HG02870 (cell line): ENCODE measurements at regions not wholly inside any gene's neighbourhood (a gene's known extent, or its start where the extent isn't known, plus 50 kb on each side); places are given as distances from the start of the nearest gene placed in this dataset.
A peak's percentile ranks its signal among the peaks of the same experiment; 100 is the strongest.

Source experiments
- ATAC-seq: cut with Tn5 transposase; IDR thresholded peaks from one replicate; pipeline ENCODE4 v1.9.1; 2021; ENCODE audit warnings: mild to moderate bottlenecking, moderate library complexity; ENCODE audit not compliant: unreplicated experiment

DNA sequence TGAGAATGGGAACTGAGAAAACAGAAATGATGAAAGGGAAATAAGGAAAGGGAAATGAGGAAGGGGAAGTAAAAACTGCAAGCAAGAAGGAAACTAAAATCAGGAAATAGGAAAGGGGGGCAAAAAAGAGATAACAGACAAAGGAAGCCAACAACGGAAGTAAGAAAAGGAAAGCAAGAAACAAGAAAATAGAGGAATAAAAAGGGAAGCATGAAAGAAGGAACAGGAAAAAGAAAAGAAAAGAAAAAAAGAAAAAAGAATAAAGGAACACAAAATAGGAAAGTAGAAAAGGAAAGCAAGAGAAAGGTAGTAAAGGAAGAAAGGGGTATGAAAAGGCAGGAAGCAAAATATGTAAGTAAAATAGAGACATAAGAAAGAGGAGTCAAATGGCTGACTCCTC is 241.2 kb upstream of the NCKAP5 start:
- no peak for ATAC-seq

DNA sequence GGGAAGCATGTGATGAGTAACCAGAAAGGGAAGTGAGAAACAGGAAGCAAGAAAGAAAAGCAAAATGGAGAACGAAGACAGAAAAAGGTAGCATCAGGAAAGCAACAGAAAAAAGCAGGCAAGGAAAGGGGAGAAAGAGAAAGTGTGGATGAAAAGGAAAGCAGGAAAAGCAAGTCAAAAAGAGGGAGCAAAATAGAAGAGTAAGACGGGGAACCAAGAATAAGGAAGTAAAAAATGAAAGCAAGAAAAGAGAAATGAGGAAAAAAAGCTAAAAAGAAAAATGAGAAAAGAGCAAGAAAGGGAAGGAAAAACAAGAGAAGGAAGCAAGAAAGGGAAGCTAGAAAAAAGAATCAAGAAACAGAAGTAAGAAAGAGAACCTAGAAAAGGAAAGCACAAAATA is 242.3 kb upstream of the NCKAP5 start:
- ATAC-seq: no peak

DNA sequence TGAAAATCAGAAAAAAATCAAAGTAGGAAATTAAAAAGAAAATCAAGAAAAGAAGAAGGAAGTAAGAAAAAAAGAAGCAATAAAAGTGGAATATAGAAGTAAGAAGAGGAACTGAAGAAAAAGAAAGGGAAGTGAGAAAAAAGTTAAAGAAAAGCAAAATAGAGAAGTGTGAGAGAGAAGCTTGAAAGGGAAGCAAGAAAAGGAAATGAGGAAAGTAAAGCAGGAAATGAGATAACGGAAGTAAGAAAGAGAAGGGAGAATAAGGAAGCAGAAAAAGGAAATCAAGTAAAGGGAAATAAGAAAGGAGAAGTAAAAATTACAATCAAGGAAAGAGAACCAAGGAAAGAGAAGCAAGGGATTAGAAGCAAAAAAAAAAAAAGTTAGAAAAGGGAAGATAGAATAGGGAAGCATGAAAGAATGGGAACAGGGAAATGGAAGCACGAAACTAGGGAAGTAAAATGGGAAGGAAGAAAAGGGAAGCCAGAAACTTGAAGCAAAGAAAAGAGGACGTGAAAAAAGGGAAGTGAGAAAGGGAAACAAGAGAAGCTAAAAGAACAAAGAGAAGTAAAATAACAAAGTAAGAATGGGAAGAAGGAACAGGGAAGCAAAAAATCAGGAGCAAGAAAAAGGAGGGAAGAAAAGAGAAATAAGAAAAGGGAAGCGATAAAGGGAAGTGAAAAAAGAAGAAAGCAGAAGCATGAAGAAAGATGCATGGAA is 243.3 kb upstream of the NCKAP5 start:
- no peak for ATAC-seq

DNA sequence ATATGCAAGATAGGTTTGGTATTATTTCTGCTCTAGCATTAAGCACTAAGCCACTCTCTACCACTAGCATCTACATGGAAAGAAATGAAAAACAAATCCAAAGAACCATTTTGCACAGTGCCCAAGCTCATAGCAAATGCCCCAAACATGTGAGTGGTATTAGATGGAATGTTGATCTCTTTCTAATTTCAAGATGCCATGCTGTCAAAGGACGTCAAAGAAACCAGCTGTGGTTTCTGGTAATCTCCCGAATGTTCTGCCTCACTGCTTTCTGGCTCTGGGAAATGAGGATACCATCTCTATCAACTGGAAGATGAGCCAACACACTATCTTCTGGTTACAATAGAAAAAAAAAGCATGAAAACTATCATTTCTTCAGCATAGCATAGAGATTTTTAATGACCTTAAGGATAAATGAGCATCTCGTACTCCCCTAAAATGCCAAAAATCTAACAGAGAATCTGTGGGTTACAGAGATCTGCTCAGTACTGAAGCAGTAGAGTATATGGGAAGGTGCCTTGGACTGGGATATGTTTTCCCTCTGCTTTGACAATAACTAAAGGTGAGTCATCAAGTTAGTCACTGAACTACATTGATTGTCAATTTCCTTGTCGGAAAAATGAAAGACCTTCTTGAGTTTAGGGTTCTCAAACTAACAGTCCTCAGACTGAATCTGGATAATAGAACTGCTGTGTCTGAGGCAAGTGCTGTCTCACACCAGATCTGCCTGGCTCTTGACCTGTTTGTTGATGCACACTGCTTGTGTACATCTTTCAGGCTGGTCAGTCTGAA is 244.8 kb upstream of the NCKAP5 start:
- ATAC-seq: no peak

DNA sequence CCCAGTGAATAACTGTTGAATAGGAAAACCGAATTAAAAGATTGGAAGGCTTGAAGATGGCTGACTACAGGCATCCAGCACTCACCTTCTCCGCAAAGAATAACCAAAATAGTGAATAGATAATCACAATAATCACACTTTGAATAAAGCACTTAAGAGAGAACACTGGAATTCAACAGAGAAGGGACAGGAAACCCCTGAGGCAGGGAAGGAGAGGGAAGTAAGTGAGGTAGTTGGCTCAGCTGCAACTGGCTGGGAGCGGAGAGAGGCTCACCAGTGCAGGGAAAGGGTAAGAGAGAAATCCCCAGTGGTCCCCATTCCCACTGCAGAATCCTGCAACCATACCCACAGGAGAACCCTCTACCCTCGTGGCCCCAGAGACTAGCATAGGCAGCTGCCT is 246.6 kb upstream of the NCKAP5 start:
- ATAC-seq: no peak

DNA sequence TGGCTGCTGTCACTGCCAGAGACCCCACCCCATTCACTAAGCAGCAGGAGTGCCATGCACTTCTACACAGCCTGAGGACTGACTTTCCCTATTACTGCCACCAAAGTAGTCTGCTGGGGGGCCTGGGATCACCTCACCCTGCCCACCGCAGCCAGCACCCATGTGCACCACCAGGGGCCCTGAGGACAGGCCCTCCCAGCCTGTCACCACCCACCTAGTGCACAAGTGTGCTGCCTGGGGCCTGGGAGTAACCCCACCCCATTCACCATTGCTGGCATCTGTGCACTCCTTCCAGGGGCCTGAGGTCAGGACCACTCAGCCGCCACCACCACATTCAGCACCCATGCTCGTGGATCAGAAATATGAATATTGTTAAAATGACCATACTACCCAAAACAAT is 247.8 kb upstream of the NCKAP5 start:
- ATAC-seq: no peak

DNA sequence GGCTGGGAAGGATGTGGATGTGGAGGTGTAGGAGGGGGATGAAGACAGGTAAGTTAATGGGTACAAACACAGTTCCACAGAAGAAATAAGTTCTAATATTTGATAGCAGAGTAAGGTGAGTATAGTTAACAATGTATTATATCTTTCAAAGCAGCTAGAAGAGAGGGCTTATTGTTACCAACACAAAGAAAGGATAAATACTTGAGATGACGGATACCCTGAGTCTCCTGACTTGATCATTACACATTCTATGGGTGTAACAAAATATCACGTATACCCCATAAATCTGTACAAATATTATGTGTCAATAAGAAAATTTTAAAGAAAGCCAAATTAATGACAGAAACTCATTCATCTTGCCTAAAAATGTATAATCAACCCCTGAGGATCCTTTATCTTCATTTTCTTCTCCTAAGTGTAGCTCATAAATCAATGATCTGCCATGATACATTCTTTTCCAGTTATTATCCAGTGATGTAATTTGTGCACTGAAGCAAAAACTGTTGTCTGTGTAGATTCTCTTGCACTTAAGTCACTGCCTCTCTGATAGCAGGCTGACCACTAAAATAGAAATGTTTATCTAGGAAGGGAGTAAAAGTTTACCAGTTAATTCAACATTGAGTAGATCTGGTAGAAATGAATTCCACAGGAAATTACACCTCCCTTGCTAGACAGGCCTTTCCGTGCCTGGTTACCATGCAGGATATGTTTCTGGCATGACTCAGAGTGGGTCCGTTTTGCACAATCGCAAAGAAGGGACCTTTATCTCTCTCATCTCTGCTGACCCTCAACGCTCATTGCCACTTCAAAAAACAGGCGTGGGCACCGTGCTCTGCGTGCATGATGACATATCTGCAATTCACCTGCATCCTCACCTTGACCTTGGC is 249.7 kb upstream of the NCKAP5 start:
- no peak for ATAC-seq

DNA sequence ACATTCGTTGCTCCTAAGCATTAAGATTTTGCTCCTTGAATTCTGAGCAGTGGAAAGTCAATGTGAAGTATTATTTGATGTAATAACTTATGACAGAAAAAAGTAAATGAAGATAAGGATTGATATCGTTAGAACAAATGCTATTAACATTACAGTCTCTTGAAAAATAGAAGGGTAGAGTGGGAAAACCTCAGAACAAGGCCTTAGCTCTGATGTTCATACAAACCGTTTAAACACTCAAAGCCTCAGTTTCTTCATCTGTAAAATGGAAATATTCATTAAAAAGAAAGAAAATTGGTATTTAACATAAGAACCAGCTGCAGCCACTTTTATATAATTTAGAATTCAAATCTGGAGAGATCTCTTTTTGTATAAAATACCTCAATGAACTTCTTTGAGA is 250.4 kb upstream of the NCKAP5 start:
- ATAC-seq: no peak

DNA sequence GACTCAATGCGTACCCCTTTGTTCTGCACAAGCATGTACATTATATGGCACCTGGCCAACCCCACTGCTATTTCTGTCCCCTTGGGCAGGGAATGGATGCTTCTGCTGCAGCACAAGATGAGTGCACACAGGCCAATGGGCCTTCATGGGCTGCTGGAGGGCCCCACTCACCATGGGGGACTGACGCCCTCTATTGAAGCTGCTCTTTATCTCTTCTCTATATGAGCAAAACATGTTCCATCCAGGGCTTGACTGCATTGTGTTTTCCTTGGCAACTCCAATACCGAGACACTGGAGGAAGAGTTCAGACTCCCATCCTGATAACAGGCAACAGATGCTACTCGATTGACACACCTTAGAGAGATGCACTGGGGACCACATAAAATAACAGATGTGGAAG is 251.6 kb upstream of the NCKAP5 start:
- ATAC-seq: no peak

DNA sequence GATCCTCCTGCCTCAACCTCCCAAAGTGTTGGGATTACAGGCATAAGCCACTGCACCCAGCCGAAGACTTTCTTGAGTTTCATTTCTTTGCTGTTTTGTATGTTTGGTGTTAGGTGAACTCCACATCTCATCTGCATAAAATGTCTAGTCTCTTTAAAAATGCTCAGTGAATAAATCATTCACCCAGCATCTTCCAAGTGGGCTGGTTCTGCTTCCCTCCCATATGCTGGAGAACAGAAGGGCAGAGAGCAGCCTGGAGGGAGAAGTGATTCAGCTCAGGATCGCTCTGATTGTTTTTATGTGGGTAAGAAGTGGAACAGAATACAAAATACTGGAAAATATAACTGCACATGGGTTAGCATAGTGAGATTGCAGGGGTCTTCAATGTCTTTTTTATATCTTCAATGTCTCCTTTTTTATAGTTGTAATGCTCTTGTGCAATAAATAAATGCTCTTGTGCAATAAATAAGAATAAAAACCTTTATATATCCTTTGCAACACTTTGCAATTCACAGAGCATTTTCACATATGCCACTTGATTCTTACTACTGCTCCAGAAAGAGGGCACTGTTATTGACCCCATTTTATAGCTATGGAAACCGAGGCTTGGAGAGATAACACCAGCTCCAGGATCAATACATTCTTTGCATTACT is 253.0 kb upstream of the NCKAP5 start:
- ATAC-seq: no peak

DNA sequence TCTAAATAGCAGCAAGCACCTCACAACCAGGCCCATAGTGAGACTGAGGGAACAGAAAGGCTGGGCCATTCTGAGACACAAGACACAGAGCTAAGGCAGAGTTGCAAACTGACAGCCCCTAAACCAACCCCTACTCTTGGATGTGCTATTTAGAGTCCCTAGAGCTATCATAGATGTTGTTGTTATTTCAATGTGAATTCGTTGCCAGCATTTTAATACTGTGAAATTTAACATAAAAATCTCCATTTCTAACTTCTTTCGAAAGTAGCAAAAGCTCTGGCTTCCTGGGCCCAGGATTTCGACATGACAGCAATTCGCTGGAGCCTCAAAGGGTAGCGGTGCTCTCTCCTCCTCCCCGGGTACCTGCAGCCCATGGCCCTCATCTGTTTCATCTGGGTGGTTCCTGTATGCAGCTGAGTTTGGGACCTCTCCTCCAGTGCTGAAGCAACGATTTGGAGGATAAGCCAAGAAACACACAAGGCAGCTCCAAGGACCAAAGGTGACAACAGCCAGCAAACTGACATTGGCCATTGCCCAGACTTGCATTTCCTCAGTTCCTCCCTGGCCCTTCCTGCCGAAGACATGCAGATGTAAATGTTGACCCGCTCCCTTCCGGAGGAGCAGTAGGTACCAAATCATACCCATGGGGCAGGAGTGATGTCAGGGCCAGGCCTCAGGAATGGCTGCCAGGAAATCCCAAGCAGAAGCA is 254.4 kb upstream of the NCKAP5 start:
- ATAC-seq: no peak

DNA sequence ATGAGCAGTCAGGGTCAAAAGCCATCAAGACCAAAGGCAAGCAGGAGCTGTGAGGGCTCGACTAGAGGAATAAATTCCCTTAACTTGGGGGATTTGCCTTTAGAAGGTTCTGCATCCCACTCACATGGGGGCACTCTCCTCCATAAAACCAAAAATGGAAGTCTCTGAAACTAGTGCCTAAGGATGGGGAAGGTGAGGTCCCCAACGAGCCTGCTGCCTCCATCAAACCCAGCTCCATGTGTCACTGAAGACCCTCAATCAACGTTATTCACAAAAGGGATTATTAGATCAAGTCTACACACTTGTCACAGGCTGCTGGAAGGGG is 254.9 kb upstream of the NCKAP5 start:
- ATAC-seq: no peak

DNA sequence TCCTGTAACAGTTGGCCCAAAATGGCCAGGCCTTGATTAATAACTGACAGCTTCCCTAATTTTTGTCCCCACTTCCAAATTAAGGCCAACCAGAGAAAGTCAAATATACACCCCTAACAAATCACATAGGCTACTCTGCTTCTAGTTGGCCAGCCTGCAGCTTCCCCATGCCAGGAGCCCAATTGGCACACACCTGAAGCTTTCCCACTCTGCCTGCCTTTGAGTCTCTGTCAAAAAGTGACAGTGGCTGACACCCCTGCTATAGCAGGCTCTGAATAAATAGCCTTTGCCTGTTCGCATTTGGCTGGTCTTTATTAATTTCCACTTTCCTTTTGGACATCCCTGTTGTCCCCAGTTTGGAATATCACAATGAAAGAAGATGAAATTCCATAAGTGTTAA is 256.6 kb upstream of the NCKAP5 start:
- ATAC-seq: no peak

DNA sequence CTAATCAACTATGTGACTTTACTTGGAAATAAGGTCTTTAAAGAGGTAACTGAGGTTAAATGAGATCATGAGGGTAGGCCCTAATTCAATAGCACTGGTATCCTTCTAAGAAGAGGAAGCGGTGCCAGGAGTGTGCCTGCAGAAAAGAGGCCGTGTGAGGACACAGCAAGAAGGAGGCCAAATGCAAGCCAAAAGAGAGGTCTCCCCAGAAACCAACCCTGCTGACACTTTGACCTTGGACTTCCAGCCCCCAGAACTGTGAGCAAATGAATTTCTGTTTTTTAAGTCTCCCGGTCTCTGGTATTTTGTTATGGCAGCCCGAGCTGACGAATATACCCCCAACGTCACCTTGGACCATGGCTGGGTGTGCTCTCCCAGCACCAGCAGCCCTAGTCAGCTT is 257.5 kb upstream of the NCKAP5 start:
- no peak for ATAC-seq

DNA sequence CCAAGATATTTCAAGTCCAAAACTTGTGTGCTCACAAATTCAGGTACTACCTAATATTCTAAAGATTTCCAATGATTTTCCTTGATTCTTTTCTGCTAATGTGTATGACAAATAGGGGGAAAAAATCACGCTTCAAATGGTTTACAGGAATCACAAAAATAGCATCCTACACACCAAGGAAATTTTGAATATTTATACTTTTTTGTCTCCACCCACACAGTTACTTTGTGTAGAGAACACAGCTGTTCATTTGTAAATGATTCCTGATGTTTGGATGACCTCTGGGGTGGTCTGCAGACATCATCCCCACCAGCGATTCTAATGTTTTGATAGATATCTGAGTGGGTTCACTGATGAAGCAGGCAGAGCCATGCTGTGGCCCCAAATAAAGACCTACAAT is 260.6 kb upstream of the NCKAP5 start:
- ATAC-seq: no peak

DNA sequence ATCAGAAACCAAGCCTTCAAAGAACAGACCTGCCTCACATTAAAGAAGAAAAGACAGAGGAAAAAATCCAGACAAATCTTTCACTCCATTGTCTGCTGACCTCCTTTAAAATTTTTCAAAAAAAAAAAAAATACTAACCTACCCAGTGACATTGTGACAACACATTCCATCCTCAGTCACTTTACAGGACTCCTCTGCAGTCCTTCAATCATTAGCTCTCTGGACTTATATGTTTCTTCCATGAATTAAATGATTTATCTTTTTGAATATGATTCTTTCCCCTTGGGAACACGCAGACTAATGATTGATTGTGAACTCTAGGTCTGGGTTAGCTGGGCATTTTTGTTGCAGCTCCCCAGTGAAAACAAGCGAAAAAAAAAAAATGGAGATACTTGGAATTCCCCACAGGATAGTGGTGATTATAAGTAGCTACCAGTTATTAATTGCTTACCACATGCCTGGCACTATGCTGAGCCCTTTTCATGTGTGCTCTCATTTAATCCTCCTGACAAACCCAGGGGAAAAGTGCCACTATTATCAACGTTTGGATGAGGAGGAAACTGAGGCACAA is 261.3 kb upstream of the NCKAP5 start:
- ATAC-seq: no peak

DNA sequence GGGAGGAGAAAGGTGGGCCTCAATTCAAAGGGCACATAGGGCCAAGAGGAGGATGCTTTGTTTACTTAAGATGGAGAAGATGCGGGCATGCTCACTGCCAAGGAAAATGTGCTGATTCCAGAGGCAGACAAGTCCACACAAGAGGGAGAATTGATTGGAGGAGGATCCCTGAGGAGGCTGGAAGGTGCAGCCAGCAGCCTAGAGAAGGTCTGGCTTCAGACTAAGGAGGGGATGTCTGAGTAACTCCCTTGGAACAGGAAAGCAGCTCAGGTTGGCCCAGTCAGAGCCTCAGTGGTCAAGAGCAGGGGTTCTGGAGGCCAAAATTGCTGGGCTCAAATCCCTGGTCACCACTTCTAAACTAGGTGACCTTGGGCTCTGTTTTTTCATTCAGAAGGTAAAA is 265.5 kb upstream of the NCKAP5 start:
- no peak for ATAC-seq

DNA sequence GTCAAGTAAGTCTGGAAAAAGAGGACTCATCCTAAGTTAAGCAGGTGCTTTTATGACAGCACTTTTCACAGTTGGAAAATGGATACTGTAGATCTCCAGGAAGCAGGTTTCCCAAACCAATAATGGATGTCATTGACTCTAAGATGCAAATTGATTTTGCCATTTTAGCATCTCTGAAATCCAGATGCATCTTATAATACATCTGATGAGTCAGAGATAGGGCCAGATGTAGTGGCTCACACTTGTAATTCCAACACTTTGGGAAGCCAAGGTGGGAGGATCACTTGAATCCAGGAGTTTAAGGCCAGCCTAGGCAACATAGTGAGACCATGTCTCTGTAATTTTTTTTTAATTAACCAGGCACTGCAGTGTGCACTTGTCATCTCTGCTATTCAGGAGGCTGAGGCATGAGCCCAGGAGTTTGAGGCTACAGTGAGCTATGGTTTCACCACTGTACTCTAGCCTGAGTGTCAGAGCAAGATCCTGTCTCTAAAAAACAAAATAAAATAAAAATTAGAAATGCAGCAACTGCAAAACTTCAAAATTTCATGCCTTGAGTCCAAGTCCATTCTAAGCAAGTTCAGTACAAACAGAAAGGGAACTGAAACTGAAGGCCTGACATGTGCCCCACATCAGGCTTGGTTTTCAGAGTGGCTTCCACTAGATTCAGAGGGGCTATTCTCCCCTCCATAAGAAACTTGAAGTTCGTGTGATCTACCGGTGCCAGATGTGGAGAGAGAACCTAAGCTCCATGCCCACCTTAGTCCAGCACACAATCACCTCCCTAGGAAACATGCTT is 267.8 kb upstream of the NCKAP5 start:
- peak; percentile 77 for ATAC-seq

DNA sequence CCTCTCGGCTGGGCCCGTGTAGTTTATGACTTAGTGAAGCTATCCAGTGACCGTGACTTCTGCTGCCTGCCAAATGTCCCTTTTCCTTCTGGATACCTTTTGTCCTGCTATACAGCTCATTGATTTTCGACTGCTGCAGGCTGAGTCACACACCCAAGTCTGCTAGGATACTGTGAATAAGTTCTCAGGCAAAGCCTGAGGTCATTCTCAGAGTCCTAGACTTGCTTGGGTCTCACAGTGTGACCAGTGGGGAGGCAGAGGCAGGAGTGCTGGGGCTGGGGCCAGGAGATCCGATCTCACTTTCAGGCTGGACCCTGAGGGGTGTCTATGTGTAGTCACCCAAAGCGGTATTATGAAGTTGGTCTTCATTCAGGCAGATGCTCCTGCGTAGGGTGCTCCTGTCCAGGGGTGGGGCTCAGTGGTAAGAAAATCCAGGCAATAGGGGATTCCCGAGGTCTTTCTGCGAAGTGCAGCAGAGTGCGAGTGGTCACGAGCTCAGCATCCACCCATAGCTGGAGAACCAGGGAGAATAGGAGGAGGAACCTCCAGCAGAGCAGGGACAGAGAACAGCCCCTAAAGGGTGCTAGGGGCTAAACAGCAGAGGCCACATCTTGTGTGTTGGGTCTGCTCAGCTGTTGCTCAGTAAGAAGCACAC is 268.6 kb upstream of the NCKAP5 start:
- ATAC-seq: no peak
